GM10248 (cell line): ENCODE measurements at regions not wholly inside any gene's neighbourhood (a gene's known extent, or its start where the extent isn't known, plus 50 kb on each side); places are given as distances from the start of the nearest gene placed in this dataset.

ENCODE experiments used
- CTCF ChIA-PET: fragments of 300-600 bp; sonication (Branson Sonifier 250); formaldehyde crosslinking; extraction: SDS; loops from one replicate; lab custom pipeline; 2021; ENCODE audit warnings: antibody characterized with exemption; lab: Yijun Ruan, JAX
- POLR2A ChIA-PET: fragments of 350-650 bp; sonication (Branson Sonifier 250); formaldehyde crosslinking; extraction: SDS; loops from one replicate; lab custom pipeline; 2020; ENCODE audit warnings: antibody characterized with exemption; lab: Yijun Ruan, JAX
- DNase-seq: peaks from one replicate; pipeline ENCODE4 v3.0.0; 2012; ENCODE audit errors: extremely low spot score
- CTCF ChIP-seq: IDR thresholded peaks from 2 replicates; pipeline ENCODE4 v1.5.1; 2012; ENCODE audit warnings: mild to moderate bottlenecking, low read depth; ENCODE audit errors: extremely low read depth, missing control alignments, control extremely low read depth

GRCh38 chr11:112518371-112518770 is 257.7 kb upstream of the PLET1 start:
- DNase-seq: no peak
- ChIA-PET CTCF (interaction anchor here (1.3 kb wide), 1 partner anchor 70 kb away, joined by 3 read pairs; no protein-coding TSS in a partner anchor), POLR2A (no interaction called here)
- TF ChIP-seq CTCF: no peak

GRCh38 chr11:112519751-112520150 is 259.1 kb upstream of the PLET1 start:
- ChIA-PET CTCF (interaction anchor here (1.2 kb wide), 1 partner anchor 10 kb away, joined by 3 read pairs; no protein-coding TSS in a partner anchor), POLR2A (no interaction called here)
- no peak for TF ChIP-seq CTCF
- DNase-seq: no peak

- POLR2A ChIA-PET: no interaction called here
- no peak for TF ChIP-seq CTCF
- DNase-seq: no peak
- CTCF ChIA-PET: interaction anchor here (1.0 to 2.1 kb wide), 3 partner anchors 9 to 27 kb away, joined by 3 to 6 read pairs (median 3); no protein-coding TSS in a partner anchor
Measured at GRCh38 chr11:112520354-112520753, 259.7 kb upstream of the PLET1 start.

- CTCF ChIA-PET: interaction anchor here (1.2 to 3.6 kb wide), 3 partner anchors 11 to 227 kb away, joined by 3 to 10 read pairs (median 6); no protein-coding TSS in a partner anchor
- POLR2A ChIA-PET: no interaction called here
- TF ChIP-seq CTCF: no peak
- no peak for DNase-seq
Measured at GRCh38 chr11:112522536-112522935, 261.9 kb upstream of the PLET1 start.

- no peak for TF ChIP-seq CTCF
- CTCF ChIA-PET: interaction anchor here (1.2 to 3.6 kb wide), 2 partner anchors 65 to 226 kb away, joined by 3 to 10 read pairs; no protein-coding TSS in a partner anchor
- DNase-seq: no peak
- POLR2A ChIA-PET: interaction anchor here (0.5 kb wide), 1 partner anchor 296 kb away, joined by 4 read pairs; no protein-coding TSS in a partner anchor
Measured at GRCh38 chr11:112523031-112523430, 262.4 kb upstream of the PLET1 start.

GRCh38 chr11:112523477-112523876 is 262.8 kb upstream of the PLET1 start:
- DNase-seq: no peak
- no peak for TF ChIP-seq CTCF
- CTCF ChIA-PET: interaction anchor here (1.2 to 3.6 kb wide), 2 partner anchors 65 to 226 kb away, joined by 3 to 10 read pairs; no protein-coding TSS in a partner anchor
- POLR2A ChIA-PET: interaction anchor here (0.5 kb wide), 1 partner anchor 296 kb away, joined by 4 read pairs; no protein-coding TSS in a partner anchor

- no peak for DNase-seq
- POLR2A ChIA-PET: no interaction called here
- CTCF ChIA-PET: interaction anchor here (0.8 to 3.6 kb wide), 4 partner anchors 13 to 225 kb away, joined by 3 to 10 read pairs (median 4); no protein-coding TSS in a partner anchor
- TF ChIP-seq CTCF: no peak
Measured at GRCh38 chr11:112523951-112524350, 263.3 kb upstream of the PLET1 start.
